Caco-2 (cell line): ENCODE measurements at regions not wholly inside any gene's neighbourhood (a gene's known extent, or its start where the extent isn't known, plus 50 kb on each side); places are given as distances from the start of the nearest gene placed in this dataset.

ENCODE experiments used
- BruUV-seq: library from RNA; stranded (reverse); fragments of 400-500 nt; replicated peaks from 2 replicates; lab custom pipeline; 2021; lab: Mats Ljungman, UMichigan
- CTCF ChIA-PET: fragments of 300-600 bp; sonication (Branson Sonifier 250); formaldehyde crosslinking; loops from one replicate; lab custom pipeline; 2022; ENCODE audit warnings: antibody characterized with exemption; lab: Charles Lee
- POLR2A ChIA-PET: fragments of 300-600 bp; sonication (Branson Sonifier 250); formaldehyde crosslinking; loops from one replicate; lab custom pipeline; 2022; ENCODE audit warnings: antibody characterized with exemption; lab: Charles Lee
- DNase-seq, 2 experiments: peaks; one replicate each; pipeline versions ENCODE4 v3.0.0 to v3.0.0-alpha.2; 2020 to 2022
- H3K27me3 ChIP-seq: replicated peaks from 2 replicates; pipeline ENCODE4 v1.6.0; 2011; ENCODE audit warnings: low read length; ENCODE audit not compliant: control insufficient read depth, insufficient read depth
- H3K36me3 ChIP-seq: 2 replicates; pipeline ENCODE4 v1.5.1; 2011; ENCODE audit warnings: low read length; ENCODE audit not compliant: control insufficient read depth, insufficient read depth
- H3K4me1 ChIP-seq: fragments of 250-450 bp; sonication (Bioruptor Pico); 2 replicates; pipeline ENCODE4 v1.5.1; 2020; ENCODE audit warnings: mild to moderate bottlenecking
- H3K4me3 ChIP-seq: 2 replicates; pipeline ENCODE4 v1.5.1; 2011; ENCODE audit warnings: low read depth, mild to moderate bottlenecking, control low read depth, low read length
- H3K9me3 ChIP-seq: fragments of 250-450 bp; sonication (Bioruptor Pico); 2 replicates; pipeline ENCODE4 v1.5.1; 2020; ENCODE audit warnings: mild to moderate bottlenecking, moderate library complexity
- H3K27ac Mint-ChIP-seq: one replicate; pipeline ENCODE4 v1.8.0; 2022; ENCODE audit warnings: mixed read lengths; ENCODE audit not compliant: unreplicated experiment
- H3K27me3 Mint-ChIP-seq: one replicate; pipeline ENCODE4 v1.8.0; 2022; ENCODE audit warnings: mixed read lengths; ENCODE audit not compliant: insufficient read depth, unreplicated experiment
- H3K36me3 Mint-ChIP-seq: one replicate; pipeline ENCODE4 v1.8.0; 2022; ENCODE audit warnings: mild to moderate bottlenecking, mixed read lengths; ENCODE audit not compliant: insufficient read depth, unreplicated experiment
- H3K4me1 Mint-ChIP-seq: one replicate; pipeline ENCODE4 v1.8.0; 2022; ENCODE audit warnings: low read depth, mixed read lengths; ENCODE audit not compliant: unreplicated experiment
- H3K4me3 Mint-ChIP-seq: one replicate; pipeline ENCODE4 v1.8.0; 2022; ENCODE audit warnings: mild to moderate bottlenecking, moderate library complexity, mixed read lengths; ENCODE audit not compliant: unreplicated experiment
- H3K9me3 Mint-ChIP-seq: one replicate; pipeline ENCODE4 v1.8.0; 2022; ENCODE audit warnings: mixed read lengths; ENCODE audit not compliant: unreplicated experiment
- intact Hi-C: fragments of 100-400 bp; cut with micrococcal nuclease; formaldehyde crosslinking; loops from one replicate; pipeline ENCODE4 v1.10.0; 2022; ENCODE audit not compliant: unreplicated experiment
- TF ChIP-seq, protein P1 (sequence below), 2 experiments: fragments of 200-600 bp in 1 of 2; IDR thresholded peaks; 1 replicate in 1 of 2; 2 replicates in 1 of 2; pipeline versions ENCODE4 v1.5.1 to v1.8.0; 2011 to 2022; ENCODE audit warnings: antibody characterized with exemption in 1 of 2, control low read depth in 1 of 2, inconsistent platforms in 1 of 2, low read depth in 1 of 2, low read length in 1 of 2, mild to moderate bottlenecking in 1 of 2, moderate library complexity in 1 of 2; ENCODE audit not compliant: insufficient read depth in 1 of 2, severe bottlenecking in 1 of 2, unreplicated experiment in 1 of 2

DNA sequence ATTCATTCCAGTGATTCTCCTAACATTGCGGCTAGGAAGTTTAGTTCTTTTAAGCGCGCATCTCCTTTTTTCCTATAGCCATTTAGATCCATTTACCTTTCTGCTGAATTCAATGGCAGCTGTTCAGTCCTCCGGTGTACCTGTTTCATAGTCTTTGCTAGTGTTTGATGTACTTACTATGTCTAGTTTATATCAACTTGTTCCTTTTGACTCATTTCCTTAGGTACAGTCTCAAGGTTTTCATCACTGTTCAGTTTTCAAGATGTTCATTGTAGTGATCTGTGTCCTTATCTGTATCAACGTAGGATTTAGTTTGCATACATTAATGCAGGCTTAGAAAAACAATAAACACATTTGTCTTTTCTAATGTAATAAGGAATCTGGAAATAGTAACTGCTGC lies 59.0 kb upstream of the MBNL1 start:
- no peaks in the 10 kb centered on the region for H3K9me3 Mint-ChIP-seq
- ChIA-PET POLR2A (no interaction called here), CTCF (interaction anchor here (0.5 kb wide), 1 partner anchor 1453 kb away, joined by 3 read pairs; no protein-coding TSS in a partner anchor)
- H3K27me3 Mint-ChIP-seq, result no peaks in the 10 kb centered on the region
- Histone ChIP-seq H3K27me3 (no peaks in the 10 kb centered on the region), H3K4me1 (no peaks in the 10 kb centered on the region), H3K36me3 (no peaks in the 10 kb centered on the region), H3K4me3 (no peak overlapping the region), H3K9me3 (no peaks in the 10 kb centered on the region)
- H3K36me3 Mint-ChIP-seq, result no peaks in the 10 kb centered on the region
- no TSS peak for BruUV-seq
- H3K4me3 Mint-ChIP-seq, result no peak overlapping the region
- intact Hi-C loops, result no loop called here
- H3K27ac Mint-ChIP-seq, result no peak overlapping the region
- peaks cover 12% of the 10 kb centered on the region for H3K4me1 Mint-ChIP-seq
- DNase-seq, result no peak
- TF ChIP-seq, protein P1, sequence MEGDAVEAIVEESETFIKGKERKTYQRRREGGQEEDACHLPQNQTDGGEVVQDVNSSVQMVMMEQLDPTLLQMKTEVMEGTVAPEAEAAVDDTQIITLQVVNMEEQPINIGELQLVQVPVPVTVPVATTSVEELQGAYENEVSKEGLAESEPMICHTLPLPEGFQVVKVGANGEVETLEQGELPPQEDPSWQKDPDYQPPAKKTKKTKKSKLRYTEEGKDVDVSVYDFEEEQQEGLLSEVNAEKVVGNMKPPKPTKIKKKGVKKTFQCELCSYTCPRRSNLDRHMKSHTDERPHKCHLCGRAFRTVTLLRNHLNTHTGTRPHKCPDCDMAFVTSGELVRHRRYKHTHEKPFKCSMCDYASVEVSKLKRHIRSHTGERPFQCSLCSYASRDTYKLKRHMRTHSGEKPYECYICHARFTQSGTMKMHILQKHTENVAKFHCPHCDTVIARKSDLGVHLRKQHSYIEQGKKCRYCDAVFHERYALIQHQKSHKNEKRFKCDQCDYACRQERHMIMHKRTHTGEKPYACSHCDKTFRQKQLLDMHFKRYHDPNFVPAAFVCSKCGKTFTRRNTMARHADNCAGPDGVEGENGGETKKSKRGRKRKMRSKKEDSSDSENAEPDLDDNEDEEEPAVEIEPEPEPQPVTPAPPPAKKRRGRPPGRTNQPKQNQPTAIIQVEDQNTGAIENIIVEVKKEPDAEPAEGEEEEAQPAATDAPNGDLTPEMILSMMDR (IDR thresholded peaks at IDR 0.05; ENCODE audit: insufficient read depth in 1 of 2, low read depth in 1 of 2, low read length in 1 of 2, severe bottlenecking in 1 of 2, unreplicated experiment in 1 of 2), result no peak

DNA sequence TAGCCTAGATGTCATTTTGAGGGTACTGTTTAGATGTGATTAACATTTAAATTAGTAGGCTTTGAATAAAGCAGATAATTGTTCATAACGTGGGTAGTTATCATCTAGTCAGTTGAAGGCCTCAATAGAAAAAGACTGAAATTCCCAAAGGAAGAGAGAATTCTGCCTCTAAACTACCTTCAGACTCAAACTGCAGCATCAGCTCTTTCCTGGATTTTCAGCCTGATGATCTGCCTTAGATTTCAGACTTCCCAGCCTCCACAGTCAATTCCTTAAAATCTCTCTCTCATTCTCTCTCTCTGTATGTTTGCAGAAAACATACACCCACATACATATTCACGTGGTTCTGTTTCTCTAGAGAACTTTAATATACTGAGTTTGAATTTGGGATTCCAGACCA lies 58.0 kb upstream of the MBNL1 start:
- Histone ChIP-seq H3K27me3 (no peaks in the 10 kb centered on the region), H3K9me3 (no peaks in the 10 kb centered on the region), H3K36me3 (no peaks in the 10 kb centered on the region), H3K4me3 (no peak overlapping the region), H3K4me1 (no peaks in the 10 kb centered on the region)
- no peak for DNase-seq
- no peaks in the 10 kb centered on the region for H3K36me3 Mint-ChIP-seq
- H3K27ac Mint-ChIP-seq, result no peak overlapping the region
- POLR2A ChIA-PET, result no interaction called here
- TF ChIP-seq, protein P1 (IDR thresholded peaks at IDR 0.05; ENCODE audit: insufficient read depth in 1 of 2, low read depth in 1 of 2, low read length in 1 of 2, severe bottlenecking in 1 of 2, unreplicated experiment in 1 of 2), result no peak
- H3K27me3 Mint-ChIP-seq, result no peaks in the 10 kb centered on the region
- CTCF ChIA-PET, result no interaction called here
- no peaks in the 10 kb centered on the region for H3K9me3 Mint-ChIP-seq
- BruUV-seq, result no TSS peak
- H3K4me1 Mint-ChIP-seq, result peaks cover 7% of the 10 kb centered on the region
- intact Hi-C loops, result no loop called here
- H3K4me3 Mint-ChIP-seq, result no peak overlapping the region

DNA sequence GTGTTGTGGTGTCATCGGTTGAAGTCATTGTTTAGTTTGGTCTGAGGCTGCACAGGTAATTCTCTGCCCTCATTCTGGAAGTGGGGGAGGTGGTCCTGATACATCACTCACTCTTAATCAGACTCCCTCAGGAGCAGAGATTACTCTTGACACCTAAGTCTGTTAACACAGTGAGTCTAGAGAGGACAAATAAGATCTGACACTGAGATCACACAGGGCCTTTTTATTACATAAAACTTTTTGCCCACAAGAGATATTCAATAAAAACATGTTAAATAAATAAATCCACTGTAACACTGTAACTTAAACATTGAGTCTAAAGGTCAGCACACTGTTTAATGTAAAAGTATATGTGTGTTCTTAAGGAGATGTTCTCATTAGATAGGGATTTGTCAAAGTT lies 57.1 kb upstream of the MBNL1 start:
- Histone ChIP-seq H3K4me3 (no peak overlapping the region), H3K27me3 (no peaks in the 10 kb centered on the region), H3K36me3 (no peaks in the 10 kb centered on the region), H3K9me3 (no peaks in the 10 kb centered on the region), H3K4me1 (no peaks in the 10 kb centered on the region)
- intact Hi-C loops, result no loop called here
- no TSS peak for BruUV-seq
- Mint-ChIP-seq H3K27ac (no peak overlapping the region), H3K4me3 (no peak overlapping the region), H3K36me3 (no peaks in the 10 kb centered on the region), H3K9me3 (no peaks in the 10 kb centered on the region), H3K4me1 (peaks cover 3% of the 10 kb centered on the region), H3K27me3 (no peaks in the 10 kb centered on the region)
- TF ChIP-seq, protein P1 (IDR thresholded peaks at IDR 0.05; ENCODE audit: insufficient read depth in 1 of 2, low read depth in 1 of 2, low read length in 1 of 2, severe bottlenecking in 1 of 2, unreplicated experiment in 1 of 2), result no peak
- CTCF ChIA-PET, result no interaction called here
- POLR2A ChIA-PET, result no interaction called here
- no peak for DNase-seq
